Activated CD4-positive, alpha-beta memory T cell treated with anti-CD3 and anti-CD28 coated beads for 36 hours (primary cell): ENCODE measurements at regions not wholly inside any gene's neighbourhood (a gene's known extent, or its start where the extent isn't known, plus 50 kb on each side); places are given as distances from the start of the nearest gene placed in this dataset.
"Not testable (repeated sequence)": the region's sequence is repeated elsewhere in the genome, so short reads cannot be mapped to it uniquely, and the experiment has no call there.

Experiments used
- CTCF ChIA-PET: fragments of 350-600 bp; sonication (Branson Sonifier 250); formaldehyde crosslinking; loops from one replicate; lab custom pipeline; 2021; ENCODE audit warnings: antibody characterized with exemption, inconsistent platforms; lab: Charles Lee
- POLR2A ChIA-PET: fragments of 350-600 bp; sonication (Branson Sonifier 250); formaldehyde crosslinking; loops from one replicate; lab custom pipeline; 2021; ENCODE audit warnings: antibody characterized with exemption; lab: Charles Lee
- DNase-seq: peaks from one replicate; pipeline ENCODE4 v3.0.0-alpha.2; 2020
- H3K27ac Mint-ChIP-seq: one replicate; pipeline ENCODE4 v1.8.0; 2021; ENCODE audit warnings: mixed read lengths
- H3K27me3 Mint-ChIP-seq: one replicate; pipeline ENCODE4 v1.8.0; 2021; ENCODE audit warnings: mixed read lengths
- H3K36me3 Mint-ChIP-seq: one replicate; pipeline ENCODE4 v1.8.0; 2021; ENCODE audit warnings: mixed read lengths
- H3K4me1 Mint-ChIP-seq: one replicate; pipeline ENCODE4 v1.8.0; 2021; ENCODE audit warnings: low read depth, mixed read lengths
- H3K4me3 Mint-ChIP-seq: one replicate; pipeline ENCODE4 v1.8.0; 2021; ENCODE audit warnings: mild to moderate bottlenecking, mixed read lengths
- H3K9me3 Mint-ChIP-seq: one replicate; pipeline ENCODE4 v1.8.0; 2021; ENCODE audit warnings: mixed read lengths
- intact Hi-C: fragments of 100-400 bp; cut with micrococcal nuclease; formaldehyde crosslinking; loops from one replicate; pipeline ENCODE4 v1.15.1; 2023

- H3K4me1 Mint-ChIP-seq, result no peaks in the 10 kb centered on the region
- H3K27ac Mint-ChIP-seq, result no peak overlapping the region
- POLR2A ChIA-PET, result no interaction called here
- DNase-seq, result no peak
- H3K9me3 Mint-ChIP-seq, result peaks cover 45% of the 10 kb centered on the region
- H3K27me3 Mint-ChIP-seq, result no peaks in the 10 kb centered on the region
- CTCF ChIA-PET, result no interaction called here
- peaks cover 2% of the 10 kb centered on the region for H3K36me3 Mint-ChIP-seq
- intact Hi-C loops, result no loop called here
- H3K4me3 Mint-ChIP-seq, result no peak overlapping the region
Observed at GRCh38 chr6:66159937-66160336, 452.9 kb upstream of the EYS start.

DNA sequence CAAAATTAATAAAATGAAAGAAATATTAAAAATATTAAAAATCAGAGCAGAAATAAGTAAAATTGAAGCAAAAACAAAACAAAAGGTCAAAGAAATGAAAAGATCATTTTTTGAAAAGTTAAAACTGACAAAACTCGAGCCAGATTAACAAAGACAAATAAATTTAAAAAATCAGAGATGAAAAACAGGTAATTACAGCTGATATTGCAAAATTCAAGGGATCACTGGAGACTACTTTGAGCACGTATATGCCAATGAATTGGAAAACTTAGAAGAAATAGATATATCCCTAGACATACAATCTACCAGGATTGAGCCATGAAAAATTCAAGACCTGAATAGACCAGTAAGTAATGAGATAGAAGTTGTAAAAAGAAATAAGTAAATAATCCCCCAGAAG lies 446.2 kb upstream of the EYS start:
- DNase-seq, result no peak
- no peaks in the 10 kb centered on the region for H3K27me3 Mint-ChIP-seq
- no peaks in the 10 kb centered on the region for H3K36me3 Mint-ChIP-seq
- CTCF ChIA-PET, result no interaction called here
- intact Hi-C loops, result no loop called here
- H3K9me3 Mint-ChIP-seq, result peaks cover 5% of the 10 kb centered on the region
- POLR2A ChIA-PET, result no interaction called here
- no peaks in the 10 kb centered on the region for H3K4me1 Mint-ChIP-seq
- H3K27ac Mint-ChIP-seq, result no peak overlapping the region
- no peak overlapping the region for H3K4me3 Mint-ChIP-seq

- intact Hi-C loops, result no loop called here
- no peak for DNase-seq
- ChIA-PET CTCF (no interaction called here), POLR2A (no interaction called here)
- Mint-ChIP-seq H3K27ac (no peak overlapping the region), H3K9me3 (peaks cover 4% of the 10 kb centered on the region), H3K4me1 (no peaks in the 10 kb centered on the region), H3K27me3 (no peaks in the 10 kb centered on the region), H3K36me3 (no peaks in the 10 kb centered on the region), H3K4me3 (no peak overlapping the region)
Observed at GRCh38 chr6:66149132-66149531, 442.1 kb upstream of the EYS start.

DNA sequence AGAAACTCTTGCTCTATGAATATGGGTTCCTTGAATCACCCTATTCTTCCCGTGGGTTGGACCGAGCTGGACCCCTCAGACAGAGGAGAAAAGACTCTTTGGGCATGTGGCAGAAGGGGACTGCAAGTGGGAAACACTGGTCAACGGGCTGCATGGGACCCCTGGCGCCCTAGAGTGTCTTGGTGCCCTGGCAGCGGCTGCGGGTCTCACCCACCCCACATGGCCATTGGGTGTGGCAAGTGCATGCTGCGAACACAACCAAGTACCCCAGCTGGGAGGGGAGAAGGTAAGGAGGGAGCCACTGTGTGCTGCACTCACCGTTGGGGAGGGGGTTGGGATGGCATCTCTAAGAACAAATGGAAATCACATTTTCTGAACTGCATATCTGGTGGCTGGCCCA lies 438.8 kb upstream of the EYS start:
- ChIA-PET CTCF (no interaction called here), POLR2A (no interaction called here)
- H3K9me3 Mint-ChIP-seq, result peaks cover 6% of the 10 kb centered on the region
- H3K27me3 Mint-ChIP-seq, result no peaks in the 10 kb centered on the region
- H3K27ac Mint-ChIP-seq, result no peak overlapping the region
- intact Hi-C loops, result no loop called here
- DNase-seq, result no peak
- H3K4me1 Mint-ChIP-seq, result no peaks in the 10 kb centered on the region
- H3K4me3 Mint-ChIP-seq, result no peak overlapping the region
- H3K36me3 Mint-ChIP-seq, result no peaks in the 10 kb centered on the region

DNA sequence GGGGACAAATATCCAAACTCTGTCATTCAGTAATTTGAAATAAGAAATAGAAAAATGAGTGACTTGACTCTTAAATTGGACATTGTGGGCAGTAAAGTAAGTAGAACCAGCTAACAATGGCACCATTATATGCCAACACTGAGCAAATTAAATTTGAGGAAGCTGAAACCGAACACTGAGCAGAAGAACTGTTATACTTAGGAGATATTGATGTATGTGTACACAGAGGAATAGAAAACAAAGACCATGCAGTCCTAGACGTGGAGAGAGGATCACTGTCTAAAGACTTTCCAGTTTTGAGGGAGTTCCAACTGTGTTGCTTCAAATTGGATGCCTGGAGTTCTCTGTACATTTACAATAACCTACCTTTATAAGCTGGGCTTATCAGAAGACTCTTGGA lies 427.0 kb upstream of the EYS start:
- Mint-ChIP-seq H3K27ac (no peak overlapping the region), H3K4me1 (no peaks in the 10 kb centered on the region), H3K9me3 (peaks cover 6% of the 10 kb centered on the region), H3K27me3 (no peaks in the 10 kb centered on the region), H3K36me3 (no peaks in the 10 kb centered on the region), H3K4me3 (no peak overlapping the region)
- POLR2A ChIA-PET, result no interaction called here
- intact Hi-C loops, result no loop called here
- CTCF ChIA-PET, result no interaction called here
- DNase-seq, result no peak

- Mint-ChIP-seq H3K27ac (no peak overlapping the region), H3K9me3 (peaks cover 8% of the 10 kb centered on the region), H3K27me3 (no peaks in the 10 kb centered on the region), H3K4me3 (no peak overlapping the region), H3K4me1 (no peaks in the 10 kb centered on the region), H3K36me3 (no peaks in the 10 kb centered on the region)
- ChIA-PET CTCF (no interaction called here), POLR2A (no interaction called here)
- intact Hi-C loops, result no loop called here
- DNase-seq, result no peak
Observed at GRCh38 chr6:66128656-66129055, 421.6 kb upstream of the EYS start.

- H3K27ac Mint-ChIP-seq, result no peak overlapping the region
- H3K36me3 Mint-ChIP-seq, result no peaks in the 10 kb centered on the region
- no peak for DNase-seq
- no peaks in the 10 kb centered on the region for H3K4me1 Mint-ChIP-seq
- intact Hi-C loops, result no loop called here
- H3K4me3 Mint-ChIP-seq, result no peak overlapping the region
- CTCF ChIA-PET, result no interaction called here
- H3K27me3 Mint-ChIP-seq, result no peaks in the 10 kb centered on the region
- POLR2A ChIA-PET, result no interaction called here
- peaks cover 8% of the 10 kb centered on the region for H3K9me3 Mint-ChIP-seq
Observed at GRCh38 chr6:66128243-66128642, 421.2 kb upstream of the EYS start.

- no peak for DNase-seq
- intact Hi-C loops, result no loop called here
- peaks cover 8% of the 10 kb centered on the region for H3K9me3 Mint-ChIP-seq
- no peak overlapping the region for H3K4me3 Mint-ChIP-seq
- CTCF ChIA-PET, result no interaction called here
- no peak overlapping the region for H3K27ac Mint-ChIP-seq
- no peaks in the 10 kb centered on the region for H3K27me3 Mint-ChIP-seq
- POLR2A ChIA-PET, result no interaction called here
- H3K36me3 Mint-ChIP-seq, result no peaks in the 10 kb centered on the region
- H3K4me1 Mint-ChIP-seq, result no peaks in the 10 kb centered on the region
Observed at GRCh38 chr6:66127061-66127460, 420.0 kb upstream of the EYS start.

- intact Hi-C loops, result no loop called here
- Mint-ChIP-seq H3K4me1 (no peaks in the 10 kb centered on the region), H3K4me3 (no peak overlapping the region), H3K27ac (no peak overlapping the region), H3K9me3 (peaks cover 13% of the 10 kb centered on the region), H3K36me3 (no peaks in the 10 kb centered on the region), H3K27me3 (no peaks in the 10 kb centered on the region)
- ChIA-PET CTCF (no interaction called here), POLR2A (no interaction called here)
- DNase-seq, result no peak
Observed at GRCh38 chr6:66126358-66126757, 419.3 kb upstream of the EYS start.

GRCh38 chr6:66103954-66104353 lies 396.9 kb upstream of the EYS start:
- Mint-ChIP-seq H3K36me3 (no peaks in the 10 kb centered on the region), H3K9me3 (peaks cover 24% of the 10 kb centered on the region), H3K27ac (no peak overlapping the region), H3K4me3 (no peak overlapping the region), H3K27me3 (no peaks in the 10 kb centered on the region), H3K4me1 (no peaks in the 10 kb centered on the region)
- ChIA-PET CTCF (no interaction called here), POLR2A (no interaction called here)
- intact Hi-C loops, result no loop called here
- DNase-seq, result no peak

GRCh38 chr6:66103354-66103753 lies 396.3 kb upstream of the EYS start:
- CTCF ChIA-PET, result no interaction called here
- no peaks in the 10 kb centered on the region for H3K4me1 Mint-ChIP-seq
- H3K27me3 Mint-ChIP-seq, result no peaks in the 10 kb centered on the region
- intact Hi-C loops, result no loop called here
- no peak overlapping the region for H3K27ac Mint-ChIP-seq
- DNase-seq, result no peak
- POLR2A ChIA-PET, result no interaction called here
- H3K9me3 Mint-ChIP-seq, result peaks cover 26% of the 10 kb centered on the region
- no peak overlapping the region for H3K4me3 Mint-ChIP-seq
- no peaks in the 10 kb centered on the region for H3K36me3 Mint-ChIP-seq

DNA sequence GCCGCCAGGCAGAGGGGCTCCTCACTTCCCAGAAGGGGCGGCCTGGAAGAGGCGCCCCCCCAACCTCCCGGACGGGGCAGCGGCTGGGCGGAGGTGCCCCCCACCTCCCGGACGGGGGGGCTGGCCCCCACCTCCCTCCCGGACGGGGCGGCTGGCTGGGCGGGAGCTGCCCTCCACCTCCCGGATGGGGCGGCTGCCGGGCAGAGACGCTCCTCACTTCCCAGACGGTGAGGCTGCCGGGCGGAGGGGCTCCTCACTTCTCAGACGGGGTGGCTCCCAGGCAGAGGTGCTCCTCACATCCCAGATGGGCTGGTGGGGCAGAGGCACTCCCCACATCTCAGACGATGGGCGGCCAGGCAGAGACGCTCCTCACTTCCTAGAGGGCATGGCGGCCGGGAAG lies 389.7 kb upstream of the EYS start:
- intact Hi-C loops, result no loop called here
- ChIA-PET CTCF (no interaction called here), POLR2A (no interaction called here)
- H3K27ac Mint-ChIP-seq, result no peak overlapping the region
- H3K36me3 Mint-ChIP-seq, result no peaks in the 10 kb centered on the region
- H3K9me3 Mint-ChIP-seq, result peaks cover 29% of the 10 kb centered on the region
- H3K27me3 Mint-ChIP-seq, result no peaks in the 10 kb centered on the region
- no peak for DNase-seq
- no peaks in the 10 kb centered on the region for H3K4me1 Mint-ChIP-seq
- no peak overlapping the region for H3K4me3 Mint-ChIP-seq

GRCh38 chr6:66094615-66095014 lies 387.6 kb upstream of the EYS start:
- Mint-ChIP-seq H3K4me3 (no peak overlapping the region), H3K4me1 (no peaks in the 10 kb centered on the region), H3K9me3 (peaks cover 26% of the 10 kb centered on the region), H3K27me3 (no peaks in the 10 kb centered on the region), H3K27ac (no peak overlapping the region), H3K36me3 (no peaks in the 10 kb centered on the region)
- CTCF ChIA-PET, result no interaction called here
- intact Hi-C loops, result no loop called here
- POLR2A ChIA-PET, result no interaction called here
- DNase-seq, result no peak

DNA sequence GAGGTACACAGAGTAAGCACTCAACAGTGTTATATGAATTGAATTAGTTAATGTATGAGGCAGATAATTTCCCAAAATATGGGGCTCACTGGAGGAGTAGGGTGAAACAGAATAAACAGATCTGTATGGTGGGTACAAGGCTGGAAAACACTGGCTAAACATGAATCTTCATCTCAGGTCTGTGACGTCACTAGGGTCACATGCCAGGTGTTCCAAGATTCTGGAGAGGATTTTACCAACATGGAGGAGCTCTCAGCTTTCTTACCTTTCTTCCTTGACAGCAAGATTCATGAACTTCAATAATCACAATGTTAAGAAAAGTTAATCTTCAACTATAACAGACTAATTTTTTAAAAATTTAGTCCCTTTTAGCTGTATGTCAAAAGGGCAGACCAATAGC lies 385.3 kb upstream of the EYS start:
- H3K9me3 Mint-ChIP-seq, result peaks cover 18% of the 10 kb centered on the region
- H3K4me1 Mint-ChIP-seq, CTCF ChIA-PET, intact Hi-C loops, H3K4me3 Mint-ChIP-seq, POLR2A ChIA-PET, DNase-seq, H3K27ac Mint-ChIP-seq, H3K36me3 Mint-ChIP-seq, H3K27me3 Mint-ChIP-seq: not testable (repeated sequence)
